ENCODE measurements at regions not wholly inside any gene's neighbourhood (a gene's known extent, or its start where the extent isn't known, plus 50 kb on each side); places are given as distances from the start of the nearest gene placed in this dataset.

- no peaks in the 10 kb centered on the region for H3K27me3 ChIP-seq (ENCODE audit: control insufficient read depth, insufficient read depth, low read length)
- no peaks in the 10 kb centered on the region for H3K36me3 ChIP-seq (ENCODE audit: insufficient read depth, low read length)
- no peak overlapping the region for H3K4me2 ChIP-seq (ENCODE audit: low read length)
- H3K4me3 ChIP-seq (ENCODE audit: low read length) = no peak overlapping the region
- H3K4me1 ChIP-seq (ENCODE audit: control insufficient read depth, insufficient read depth, low read length) = peaks cover 31% of the 10 kb centered on the region
- no peak overlapping the region for H3K9ac ChIP-seq (ENCODE audit: low read depth, low read length)
- no peaks in the 10 kb centered on the region for H3K9me3 ChIP-seq (replicated peaks; ENCODE audit: low read length)
Measured at GRCh38 chr10:3909339-3909738, 124.3 kb upstream of the KLF6 start.

- no peaks in the 10 kb centered on the region for H3K9me3 ChIP-seq (replicated peaks; ENCODE audit: low read length)
- H3K4me2 ChIP-seq (ENCODE audit: low read length) = no peak overlapping the region
- H3K27me3 ChIP-seq (ENCODE audit: control insufficient read depth, insufficient read depth, low read length) = no peaks in the 10 kb centered on the region
- peak overlapping the region; percentile 83 for H3K9ac ChIP-seq (ENCODE audit: low read depth, low read length)
- H3K36me3 ChIP-seq (ENCODE audit: insufficient read depth, low read length) = no peaks in the 10 kb centered on the region
- H3K4me1 ChIP-seq (ENCODE audit: control insufficient read depth, insufficient read depth, low read length) = peaks cover 31% of the 10 kb centered on the region
- no peak overlapping the region for H3K4me3 ChIP-seq (ENCODE audit: low read length)
Measured at GRCh38 chr10:3908183-3908582, 123.2 kb upstream of the KLF6 start.

GRCh38 chr10:3907514-3907913, 122.5 kb upstream of the KLF6 start:
- peak overlapping the region; percentile 52 for H3K4me2 ChIP-seq (ENCODE audit: low read length)
- peak overlapping the region; percentile 83 for H3K9ac ChIP-seq (ENCODE audit: low read depth, low read length)
- peak overlapping the region; percentile 19 for H3K4me3 ChIP-seq (ENCODE audit: low read length)
- no peaks in the 10 kb centered on the region for H3K36me3 ChIP-seq (ENCODE audit: insufficient read depth, low read length)
- H3K9me3 ChIP-seq (replicated peaks; ENCODE audit: low read length) = no peaks in the 10 kb centered on the region
- no peaks in the 10 kb centered on the region for H3K27me3 ChIP-seq (ENCODE audit: control insufficient read depth, insufficient read depth, low read length)
- peaks cover 38% of the 10 kb centered on the region for H3K4me1 ChIP-seq (ENCODE audit: control insufficient read depth, insufficient read depth, low read length)

GRCh38 chr10:3906511-3907111, 121.6 kb upstream of the KLF6 start:
- Histone ChIP-seq H3K36me3 (ENCODE audit: insufficient read depth, low read length) (no peaks in the 10 kb centered on the region), H3K9me3 (replicated peaks; ENCODE audit: low read length) (no peaks in the 10 kb centered on the region), H3K4me2 (ENCODE audit: low read length) (peak overlapping the region; percentile 52), H3K9ac (ENCODE audit: low read depth, low read length) (peak overlapping the region; percentile 83), H3K4me3 (ENCODE audit: low read length) (peak overlapping the region; percentile 13), H3K27me3 (ENCODE audit: control insufficient read depth, insufficient read depth, low read length) (no peaks in the 10 kb centered on the region), H3K4me1 (ENCODE audit: control insufficient read depth, insufficient read depth, low read length) (peaks cover 40% of the 10 kb centered on the region)

GRCh38 chr10:3904419-3904960, 119.5 kb upstream of the KLF6 start:
- H3K9ac ChIP-seq (ENCODE audit: low read depth, low read length) = no peak overlapping the region
- H3K36me3 ChIP-seq (ENCODE audit: insufficient read depth, low read length) = no peaks in the 10 kb centered on the region
- H3K27me3 ChIP-seq (ENCODE audit: control insufficient read depth, insufficient read depth, low read length) = no peaks in the 10 kb centered on the region
- peaks cover 36% of the 10 kb centered on the region for H3K4me1 ChIP-seq (ENCODE audit: control insufficient read depth, insufficient read depth, low read length)
- H3K9me3 ChIP-seq (replicated peaks; ENCODE audit: low read length) = no peaks in the 10 kb centered on the region
- no peak overlapping the region for H3K4me3 ChIP-seq (ENCODE audit: low read length)
- H3K4me2 ChIP-seq (ENCODE audit: low read length) = no peak overlapping the region

GRCh38 chr10:3902809-3903410, 117.9 kb upstream of the KLF6 start:
- Histone ChIP-seq H3K36me3 (ENCODE audit: insufficient read depth, low read length) (no peaks in the 10 kb centered on the region), H3K27me3 (ENCODE audit: control insufficient read depth, insufficient read depth, low read length) (no peaks in the 10 kb centered on the region), H3K9ac (ENCODE audit: low read depth, low read length) (peak overlapping the region; percentile 70), H3K4me1 (ENCODE audit: control insufficient read depth, insufficient read depth, low read length) (peaks cover 40% of the 10 kb centered on the region), H3K4me2 (ENCODE audit: low read length) (peak overlapping the region; percentile 19), H3K4me3 (ENCODE audit: low read length) (peak overlapping the region; percentile 19), H3K9me3 (replicated peaks; ENCODE audit: low read length) (no peaks in the 10 kb centered on the region)

GRCh38 chr10:3902054-3902808, 117.2 kb upstream of the KLF6 start:
- H3K4me2 ChIP-seq (ENCODE audit: low read length) = no peak overlapping the region
- H3K9me3 ChIP-seq (replicated peaks; ENCODE audit: low read length) = no peaks in the 10 kb centered on the region
- H3K9ac ChIP-seq (ENCODE audit: low read depth, low read length) = peak overlapping the region; percentile 70
- no peaks in the 10 kb centered on the region for H3K27me3 ChIP-seq (ENCODE audit: control insufficient read depth, insufficient read depth, low read length)
- peaks cover 40% of the 10 kb centered on the region for H3K4me1 ChIP-seq (ENCODE audit: control insufficient read depth, insufficient read depth, low read length)
- no peak overlapping the region for H3K4me3 ChIP-seq (ENCODE audit: low read length)
- no peaks in the 10 kb centered on the region for H3K36me3 ChIP-seq (ENCODE audit: insufficient read depth, low read length)

- Histone ChIP-seq H3K9me3 (replicated peaks; ENCODE audit: low read length) (no peaks in the 10 kb centered on the region), H3K4me1 (ENCODE audit: control insufficient read depth, insufficient read depth, low read length) (peaks cover 40% of the 10 kb centered on the region), H3K4me2 (ENCODE audit: low read length) (no peak overlapping the region)
Measured at GRCh38 chr10:3901370-3901769, 116.4 kb upstream of the KLF6 start.

GRCh38 chr10:3900391-3900790, 115.4 kb upstream of the KLF6 start:
- Histone ChIP-seq H3K36me3 (ENCODE audit: insufficient read depth, low read length) (no peaks in the 10 kb centered on the region), H3K4me1 (ENCODE audit: control insufficient read depth, insufficient read depth, low read length) (peaks cover 38% of the 10 kb centered on the region), H3K4me2 (ENCODE audit: low read length) (no peak overlapping the region), H3K4me3 (ENCODE audit: low read length) (no peak overlapping the region), H3K27me3 (ENCODE audit: control insufficient read depth, insufficient read depth, low read length) (no peaks in the 10 kb centered on the region), H3K9ac (ENCODE audit: low read depth, low read length) (no peak overlapping the region), H3K9me3 (replicated peaks; ENCODE audit: low read length) (no peaks in the 10 kb centered on the region)

More at GRCh38 chr10:3901370-3901769, 116.4 kb upstream of the KLF6 start:
- Histone ChIP-seq H3K36me3 (ENCODE audit: insufficient read depth, low read length) (no peaks in the 10 kb centered on the region), H3K9ac (ENCODE audit: low read depth, low read length) (no peak overlapping the region), H3K4me3 (ENCODE audit: low read length) (no peak overlapping the region), H3K27me3 (ENCODE audit: control insufficient read depth, insufficient read depth, low read length) (no peaks in the 10 kb centered on the region)

- Histone ChIP-seq H3K9me3 (replicated peaks; ENCODE audit: low read length) (no peaks in the 10 kb centered on the region), H3K27me3 (ENCODE audit: control insufficient read depth, insufficient read depth, low read length) (no peaks in the 10 kb centered on the region), H3K4me1 (ENCODE audit: control insufficient read depth, insufficient read depth, low read length) (peaks cover 53% of the 10 kb centered on the region), H3K36me3 (ENCODE audit: insufficient read depth, low read length) (no peaks in the 10 kb centered on the region), H3K4me2 (ENCODE audit: low read length) (no peak overlapping the region), H3K9ac (ENCODE audit: low read depth, low read length) (no peak overlapping the region), H3K4me3 (ENCODE audit: low read length) (no peak overlapping the region)
Measured at GRCh38 chr10:3898821-3899220, 113.8 kb upstream of the KLF6 start.

- Histone ChIP-seq H3K4me1 (ENCODE audit: control insufficient read depth, insufficient read depth, low read length) (peaks cover 56% of the 10 kb centered on the region), H3K9ac (ENCODE audit: low read depth, low read length) (peak overlapping the region; percentile 77), H3K36me3 (ENCODE audit: insufficient read depth, low read length) (no peaks in the 10 kb centered on the region), H3K9me3 (replicated peaks; ENCODE audit: low read length) (no peaks in the 10 kb centered on the region), H3K4me3 (ENCODE audit: low read length) (no peak overlapping the region), H3K27me3 (ENCODE audit: control insufficient read depth, insufficient read depth, low read length) (no peaks in the 10 kb centered on the region), H3K4me2 (ENCODE audit: low read length) (peak overlapping the region; percentile 37)
Measured at GRCh38 chr10:3897156-3897555, 112.1 kb upstream of the KLF6 start.

All from skeletal muscle satellite cell (primary cell).